GM12891 (cell line): ENCODE measurements at regions not wholly inside any gene's neighbourhood (a gene's known extent, or its start where the extent isn't known, plus 50 kb on each side); places are given as distances from the start of the nearest gene placed in this dataset.

Experiments
- PAX5 ChIP-seq: IDR thresholded peaks from 2 replicates; pipeline ENCODE4 v1.6.1; 2011; ENCODE audit warnings: low read length, moderate library complexity, mild to moderate bottlenecking; ENCODE audit not compliant: insufficient read depth, severe bottlenecking
- POLR2A ChIP-seq: IDR thresholded peaks from 2 replicates; pipeline ENCODE4 v1.6.1; 2011; ENCODE audit warnings: low read depth, low read length, control low read depth
- POLR2AphosphoS5 ChIP-seq: IDR thresholded peaks from 2 replicates; pipeline ENCODE4 v1.6.1; 2011; ENCODE audit warnings: low read depth, low read length, control low read depth
- POU2F2 ChIP-seq: IDR thresholded peaks from 2 replicates; pipeline ENCODE4 v1.6.1; 2011; ENCODE audit warnings: low read depth, mild to moderate bottlenecking, control low read depth, low read length, moderate library complexity
- TAF1 ChIP-seq: IDR thresholded peaks from 2 replicates; pipeline ENCODE4 v1.6.1; 2011; ENCODE audit warnings: low read depth, low read length, control low read depth

GRCh38 chr6:139994998-139995397 is 620.5 kb upstream of the CITED2 start:
- TF ChIP-seq POLR2AphosphoS5, result no peak
- no peak for TF ChIP-seq POLR2A
- TF ChIP-seq TAF1, result no peak
- no peak for TF ChIP-seq POU2F2
- TF ChIP-seq PAX5, result no peak
